DMS153 treated with DMSO at 0.1 percent for 48 hours (cell line): ENCODE measurements at regions not wholly inside any gene's neighbourhood (a gene's known extent, or its start where the extent isn't known, plus 50 kb on each side); places are given as distances from the start of the nearest gene placed in this dataset.
"Not testable (repeated sequence)": the region's sequence is repeated elsewhere in the genome, so short reads cannot be mapped to it uniquely, and the experiment has no call there.

Source experiments
- DNase-seq: peaks from one replicate; lab custom pipeline; 2025; ENCODE audit not compliant: unreplicated experiment; lab: John Stamatoyannopoulos, UW

DNA sequence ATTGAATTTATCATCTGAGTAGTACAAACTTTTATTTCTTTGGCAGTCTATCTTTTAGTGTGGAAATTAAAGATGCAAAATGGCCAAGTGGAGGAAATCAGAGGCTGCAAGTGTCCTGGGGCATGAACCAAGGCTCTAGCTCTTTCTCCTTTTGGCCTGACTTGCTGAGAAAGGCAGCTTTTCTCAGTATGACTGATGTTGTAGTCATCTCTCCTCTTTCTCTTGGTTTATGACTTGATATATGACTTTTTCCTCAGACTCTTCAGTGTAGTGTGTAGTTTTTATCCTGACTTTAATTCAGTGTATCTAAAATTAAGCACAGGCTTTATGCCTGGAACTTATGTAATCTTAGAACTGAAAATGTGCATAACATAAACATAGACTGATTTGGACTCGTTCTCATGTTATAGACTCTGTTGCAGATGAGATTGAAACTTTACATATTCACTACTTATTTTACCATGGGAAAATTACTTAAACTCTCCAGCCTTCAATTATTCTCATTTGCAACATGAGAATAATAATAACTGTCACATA lies 65.7 kb downstream of the SLITRK5 start:
- no peak for DNase-seq

DNA sequence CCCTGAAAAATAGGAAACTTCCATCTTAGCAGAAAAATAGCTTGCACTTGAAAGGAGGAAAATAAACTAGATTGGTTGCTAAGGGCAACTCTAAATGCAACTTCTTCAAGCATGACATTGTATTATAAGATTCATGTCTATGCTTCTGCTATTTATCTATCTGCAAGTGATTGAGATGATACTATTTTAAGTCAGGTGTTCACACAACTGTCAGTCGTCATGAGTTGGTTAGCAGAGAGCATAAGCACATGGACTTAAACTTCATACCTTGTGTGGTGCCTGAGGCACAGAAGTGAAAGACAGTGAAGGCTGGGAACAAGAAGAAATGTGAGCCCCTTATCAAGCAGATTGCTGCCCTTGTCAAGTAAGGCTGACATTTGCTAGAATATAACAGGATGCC lies 82.9 kb downstream of the SLITRK5 start:
- DNase-seq: no peak

DNA sequence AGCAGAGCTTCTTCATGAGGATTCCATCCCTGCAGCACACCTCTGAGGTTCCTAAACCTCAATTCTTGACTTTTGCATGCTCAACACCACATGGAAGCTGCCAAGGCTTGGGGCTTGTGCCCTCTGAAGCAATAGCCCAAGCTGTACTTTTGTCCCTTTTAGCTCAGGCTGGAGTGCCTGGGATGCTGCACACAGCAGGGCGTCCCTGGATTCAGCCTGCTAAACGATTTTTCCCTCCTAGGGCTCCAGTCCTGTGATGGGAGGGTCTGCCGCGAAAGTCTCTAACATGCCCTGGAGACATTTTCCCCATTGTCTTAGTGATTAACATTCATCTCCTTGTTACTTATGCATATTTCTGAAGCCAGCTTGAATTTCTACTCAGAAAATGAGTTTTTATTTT lies 98.3 kb downstream of the SLITRK5 start:
- DNase-seq: no peak

GRCh38 chr13:87777387-87777786 lies 106.2 kb downstream of the SLITRK5 start:
- no peak for DNase-seq

DNA sequence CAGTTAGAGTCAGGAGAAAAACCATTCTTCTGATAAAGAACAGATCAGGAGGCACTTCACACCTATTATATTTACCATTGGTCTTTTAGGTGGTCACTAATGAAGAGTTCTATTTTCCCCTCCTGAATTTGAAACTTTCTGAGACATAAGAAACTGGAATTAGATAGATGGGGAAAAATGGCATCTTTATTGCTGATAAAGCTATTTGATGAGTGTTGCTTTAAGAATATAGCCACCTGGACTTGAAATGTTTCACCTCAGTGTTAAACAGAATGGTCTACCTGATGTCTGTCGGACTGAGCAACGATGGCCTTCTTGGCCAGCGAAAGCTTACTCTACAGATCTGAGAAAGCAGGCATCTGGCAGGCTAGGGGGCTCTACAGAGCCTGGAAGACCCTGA lies 107.0 kb downstream of the SLITRK5 start:
- DNase-seq: no peak

GRCh38 chr13:87779426-87779825 lies 108.3 kb downstream of the SLITRK5 start:
- DNase-seq: no peak

DNA sequence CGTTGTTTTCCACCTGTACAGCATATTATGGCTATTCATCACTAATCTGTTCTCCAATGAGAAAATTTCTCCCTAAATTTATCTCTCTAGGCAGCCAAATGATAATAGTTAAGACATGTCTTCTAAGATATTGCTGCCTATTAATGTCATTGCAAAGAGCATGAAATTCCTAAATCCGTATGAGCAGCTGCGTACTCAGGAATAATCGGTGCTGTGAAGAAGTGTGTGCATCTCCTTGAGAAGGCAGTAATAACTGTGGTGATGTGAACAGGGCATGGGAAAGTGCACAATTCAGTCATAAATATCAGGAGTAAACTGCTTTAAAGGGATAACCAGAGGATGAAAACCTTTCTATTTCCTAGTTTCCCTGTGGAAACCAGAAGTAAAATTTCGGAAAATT lies 112.2 kb downstream of the SLITRK5 start:
- no peak for DNase-seq

DNA sequence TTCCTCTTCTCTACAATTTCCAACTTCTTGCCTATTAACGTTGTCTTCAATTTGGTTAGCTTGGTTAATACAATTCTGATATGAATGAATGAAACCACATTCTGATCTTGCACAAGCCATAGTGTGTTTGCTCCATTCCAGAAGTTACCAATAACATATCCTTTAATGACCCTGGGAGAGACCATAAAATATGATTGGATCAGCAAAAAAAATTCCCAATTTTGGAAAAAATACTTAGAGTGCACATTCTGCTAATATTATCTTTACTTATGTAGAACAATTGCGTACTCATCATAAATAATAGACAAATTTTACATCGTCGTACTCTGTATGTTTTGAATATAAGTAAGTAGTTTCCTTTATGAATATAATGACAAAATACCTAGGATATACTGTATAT lies 117.2 kb downstream of the SLITRK5 start:
- DNase-seq: no peak

DNA sequence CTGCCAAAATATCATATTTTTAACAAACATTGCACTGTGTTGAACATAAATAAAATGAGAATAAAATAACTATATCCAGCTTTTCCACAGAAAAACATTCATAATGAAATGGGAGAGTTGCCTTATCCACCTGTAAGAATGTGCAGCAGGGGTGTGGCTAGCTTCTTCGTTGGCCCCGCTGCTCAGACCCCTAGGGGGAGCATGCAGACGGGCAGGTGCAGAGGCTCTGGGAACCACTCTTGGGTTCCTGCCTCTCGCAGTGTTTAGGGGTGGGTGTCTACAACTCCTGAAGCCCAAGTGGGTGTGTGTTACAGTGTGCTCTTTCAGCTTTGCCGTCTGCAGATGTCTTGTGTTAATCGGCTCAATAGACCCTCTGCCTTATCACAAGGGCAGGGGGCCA lies 121.7 kb downstream of the SLITRK5 start:
- no peak for DNase-seq

DNA sequence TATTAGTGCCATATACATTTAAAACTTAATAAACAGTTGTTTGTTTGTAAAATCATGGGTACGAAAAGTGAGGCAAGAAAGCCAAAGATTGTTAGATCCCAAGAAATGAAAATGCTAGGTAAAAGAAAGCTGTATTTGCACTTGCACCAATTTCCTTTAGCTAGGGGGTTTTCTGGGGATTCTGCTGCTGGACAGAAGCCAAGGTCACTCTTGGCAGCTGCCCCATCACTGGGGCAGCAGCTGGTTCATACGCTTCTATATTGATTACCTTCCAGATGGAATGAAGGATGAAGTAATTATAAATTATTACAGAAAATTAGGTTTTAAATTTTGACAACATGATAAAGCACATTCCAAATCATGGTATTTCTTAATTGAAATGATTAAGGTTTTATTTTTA lies 127.4 kb downstream of the SLITRK5 start:
- no peak for DNase-seq

- DNase-seq: no peak
These were observed 139.2 kb downstream of the SLITRK5 start for GRCh38 chr13:87810391-87810801.

DNA sequence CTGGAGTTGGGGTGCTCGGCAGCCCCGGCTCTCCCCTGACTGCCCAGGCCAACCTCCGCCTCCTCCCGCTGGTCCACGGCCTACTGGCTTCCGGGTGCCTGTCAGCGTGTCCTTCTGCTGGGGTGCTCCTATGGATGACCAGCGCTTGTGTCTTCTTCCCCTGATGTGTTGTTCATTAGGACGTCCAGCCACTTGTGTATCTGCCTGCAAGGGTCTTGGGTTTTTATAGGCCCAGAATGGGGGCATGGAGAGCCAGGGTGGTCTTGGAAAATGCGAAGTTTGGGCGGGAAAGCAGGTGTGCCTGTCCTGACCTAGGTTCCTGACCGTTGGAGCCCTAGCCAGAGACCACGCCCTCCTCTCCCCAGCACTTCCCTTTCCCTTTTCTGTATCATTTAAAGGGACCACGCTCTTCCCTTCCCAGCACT lies 139.8 kb downstream of the SLITRK5 start:
- DNase-seq: no peak

GRCh38 chr13:87814403-87814802 lies 143.2 kb downstream of the SLITRK5 start:
- no peak for DNase-seq

DNA sequence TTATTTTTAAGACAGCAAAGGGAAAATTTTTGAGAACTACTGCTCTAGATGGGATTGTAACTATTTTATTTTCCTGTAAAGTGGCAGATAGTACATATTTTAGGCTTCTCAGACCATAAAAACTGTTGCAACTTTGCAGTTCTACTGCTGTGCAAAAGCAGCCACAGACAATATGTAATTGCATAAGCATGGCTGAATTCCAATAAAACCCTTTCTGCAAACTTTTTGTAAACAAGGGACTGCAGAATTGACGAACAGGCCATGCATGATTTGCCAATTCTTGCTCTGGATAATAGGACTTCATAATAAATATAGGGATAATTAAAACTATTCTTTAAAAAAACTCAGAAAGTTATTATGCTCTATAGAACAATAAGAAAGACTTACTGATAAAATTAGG lies 149.1 kb downstream of the SLITRK5 start:
- no peak for DNase-seq

- DNase-seq: no peak
These were observed 150.3 kb downstream of the SLITRK5 start for GRCh38 chr13:87821512-87821911.

- DNase-seq: not testable (repeated sequence)
These were observed 155.1 kb downstream of the SLITRK5 start for GRCh38 chr13:87826301-87826700.

DNA sequence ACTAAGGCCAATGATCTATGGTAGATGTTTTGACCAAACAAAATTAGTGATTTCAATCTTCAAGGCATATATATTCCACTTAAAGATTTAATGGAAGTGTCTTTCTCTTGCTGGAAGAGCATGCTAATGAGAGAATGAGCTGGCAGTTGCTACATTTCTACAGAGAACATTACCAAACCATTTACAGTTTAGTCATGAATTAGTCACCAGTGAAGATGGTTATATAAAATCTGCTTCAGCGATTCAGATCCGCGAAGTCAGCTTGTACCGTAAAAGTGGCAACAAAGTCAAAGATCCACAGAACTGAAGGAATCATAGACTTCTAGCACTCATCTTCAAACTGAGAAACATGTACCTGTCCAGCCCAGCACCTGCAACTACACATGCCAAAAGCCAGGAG lies 156.3 kb downstream of the SLITRK5 start:
- DNase-seq: no peak

- no peak for DNase-seq
These were observed 166.4 kb downstream of the SLITRK5 start for GRCh38 chr13:87837522-87837921.

DNA sequence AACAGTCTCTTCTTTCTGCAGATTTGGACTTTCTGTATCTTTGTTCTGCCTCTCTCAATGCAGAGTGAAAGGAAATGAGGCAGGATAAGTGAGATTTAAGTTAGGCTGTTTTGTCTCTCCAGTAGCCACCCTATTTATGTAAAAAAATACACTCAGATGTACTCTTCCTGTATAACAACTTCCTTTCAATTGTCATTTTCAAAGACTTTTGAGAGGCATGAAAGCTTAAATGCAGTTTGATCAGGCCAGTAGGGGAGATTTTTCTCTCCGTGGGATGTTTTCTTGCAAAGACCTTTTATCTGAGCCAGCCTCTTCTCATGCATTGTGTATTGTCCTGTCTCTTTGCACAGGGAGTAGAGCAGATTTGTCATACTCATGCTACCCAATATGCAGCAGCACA lies 166.8 kb downstream of the SLITRK5 start:
- no peak for DNase-seq

- no peak for DNase-seq
These were observed 180.2 kb downstream of the SLITRK5 start for GRCh38 chr13:87851410-87851809.

DNA sequence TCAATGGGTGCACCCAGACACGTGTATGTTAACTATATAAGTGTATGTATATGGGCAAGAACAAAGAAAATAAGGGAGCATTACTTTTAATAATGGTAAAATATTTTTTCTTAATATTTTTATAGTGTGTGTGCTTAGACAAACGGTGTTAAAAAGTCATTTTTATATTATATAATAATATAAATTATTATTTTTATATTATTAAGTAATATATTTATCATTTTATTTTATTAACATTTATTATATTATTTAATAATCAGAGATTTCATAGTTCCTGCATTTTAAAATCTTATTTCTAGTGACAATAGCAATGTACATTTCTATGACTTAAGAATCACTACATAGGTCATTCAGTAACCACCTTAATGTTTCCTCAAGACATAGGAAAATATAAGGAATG lies 184.4 kb downstream of the SLITRK5 start:
- DNase-seq: no peak

GRCh38 chr13:87859261-87859660 lies 188.1 kb downstream of the SLITRK5 start:
- DNase-seq: no peak

GRCh38 chr13:87867426-87867825 lies 196.3 kb downstream of the SLITRK5 start:
- DNase-seq: no peak

GRCh38 chr13:87868731-87869130 lies 197.6 kb downstream of the SLITRK5 start:
- no peak for DNase-seq
